K562 (cell line): ENCODE measurements at regions not wholly inside any gene's neighbourhood (a gene's known extent, or its start where the extent isn't known, plus 50 kb on each side); places are given as distances from the start of the nearest gene placed in this dataset.

Experiments used
- ATAC-seq: fragments of 200-7000 bp; cut with Tn5 transposase; 3 replicates; pipeline ENCODE4 v1.9.1; 2020; ENCODE audit warnings: moderate library complexity
- BruUV-seq: library from RNA; stranded (reverse); fragments of 400-500 nt; replicated peaks from 2 replicates; lab custom pipeline; 2021; lab: Mats Ljungman, UMichigan
- CTCF ChIA-PET: fragments of 300-600 bp; formaldehyde crosslinking; extraction: SDS; loops from one replicate; lab custom pipeline; 2021; ENCODE audit warnings: low intra/inter-chr PET ratio; lab: Yijun Ruan, JAX
- POLR2A ChIA-PET: fragments of 300-600, 350-650 bp; sonication (Branson Sonifier 250); formaldehyde crosslinking; extraction: SDS; loops from one replicate; lab custom pipeline; 2021; ENCODE audit warnings: antibody characterized with exemption, inconsistent platforms; lab: Yijun Ruan, JAX
- DNase-seq, 4 experiments: peaks; one replicate each; pipeline versions ENCODE4 v3.0.0 to v3.0.0-alpha.2; 2011 to 2018; ENCODE audit warnings: low spot score in 3 of 4, mixed read lengths in 3 of 4; ENCODE audit errors: extremely low read depth in 1 of 4
- FAIRE-seq: peaks from 2 replicates; lab custom pipeline; 2011; peaks lifted over from hg19 to GRCh38; lab: Jason Lieb, UNC
- H2AFZ ChIP-seq: 2 replicates; pipeline ENCODE4 v1.6.0; 2011; ENCODE audit warnings: low read depth, low read length, control low read depth, inconsistent platforms
- H3K27ac ChIP-seq: fragments of 200-600 bp; 3 replicates; pipeline ENCODE4 v1.8.0; 2011; ENCODE audit warnings: low read depth, mild to moderate bottlenecking, control low read depth, inconsistent platforms, low read length, moderate library complexity, mixed read lengths; ENCODE audit errors: extremely low read depth
- H3K27me3 ChIP-seq, 2 experiments: fragments of 300-600 bp in 1 of 2; 2 replicates in 1 of 2; 3 replicates in 1 of 2; pipeline versions ENCODE4 v1.6.0 to v1.8.0; 2011; ENCODE audit warnings: inconsistent platforms in 2 of 2, low read length in 2 of 2, mild to moderate bottlenecking in 1 of 2, mixed read lengths in 1 of 2, moderate library complexity in 1 of 2; ENCODE audit not compliant: control insufficient read depth in 2 of 2, insufficient read depth in 2 of 2
- H3K36me3 ChIP-seq: fragments of 300-600 bp; 3 replicates; pipeline ENCODE4 v1.8.0; 2011; ENCODE audit warnings: mild to moderate bottlenecking, low read length, inconsistent platforms; ENCODE audit not compliant: control insufficient read depth, insufficient read depth
- H3K4me1 ChIP-seq, 2 experiments: fragments of 200-600 bp in 1 of 2; replicated peaks in 1 of 2; 2 replicates in 1 of 2; 3 replicates in 1 of 2; pipeline versions ENCODE4 v1.5.1 to v1.8.0; 2011; ENCODE audit warnings: inconsistent platforms in 2 of 2, low read length in 2 of 2, mild to moderate bottlenecking in 1 of 2, mixed read lengths in 1 of 2, moderate library complexity in 1 of 2; ENCODE audit not compliant: control insufficient read depth in 2 of 2, insufficient read depth in 2 of 2
- H3K4me2 ChIP-seq: 2 replicates; pipeline ENCODE4 v1.6.1; 2011; ENCODE audit warnings: low read length, control low read depth, inconsistent platforms, mixed read lengths; ENCODE audit not compliant: insufficient read depth
- H3K4me3 ChIP-seq: fragments of 200-600 bp; sonication (generic), shearing (Covaris generic); 2 replicates; pipeline ENCODE4 v1.5.1; 2016; ENCODE audit warnings: control low read depth, inconsistent platforms
- H3K79me2 ChIP-seq: fragments of 200-600 bp; 3 replicates; pipeline ENCODE4 v1.8.0; 2011; ENCODE audit warnings: low read length, inconsistent platforms; ENCODE audit not compliant: control insufficient read depth, insufficient read depth
- H3K9ac ChIP-seq, 2 experiments: 2 replicates each; pipeline versions ENCODE4 v1.6.0 to v1.6.1; 2011; ENCODE audit warnings: low read depth in 2 of 2, low read length in 2 of 2, control low read depth in 1 of 2, inconsistent platforms in 1 of 2, mild to moderate bottlenecking in 1 of 2, mixed read lengths in 1 of 2; ENCODE audit not compliant: insufficient read depth in 1 of 2
- H3K9me1 ChIP-seq: one replicate; pipeline ENCODE4 v1.6.0; 2011; ENCODE audit warnings: inconsistent platforms, mild to moderate bottlenecking, low read length, moderate library complexity; ENCODE audit not compliant: control insufficient read depth, insufficient read depth
- H3K9me3 ChIP-seq: replicated peaks from 2 replicates; pipeline ENCODE4 v1.5.1; 2011; ENCODE audit warnings: low read depth, low read length, inconsistent platforms; ENCODE audit not compliant: control insufficient read depth, insufficient read depth
- H4K20me1 ChIP-seq: replicated peaks from 2 replicates; pipeline ENCODE4 v1.6.1; 2011; ENCODE audit warnings: low read length, inconsistent platforms, mixed read lengths; ENCODE audit not compliant: control insufficient read depth, insufficient read depth
- DPF2 ChIP-seq: fragments of 450-650 bp; IDR thresholded peaks from 2 replicates; pipeline ENCODE4 v1.6.1; 2016
- EP400 ChIP-seq: fragments of 450-650 bp; IDR thresholded peaks from 2 replicates; pipeline ENCODE4 v1.6.1; 2017; ENCODE audit warnings: antibody characterized with exemption, mild to moderate bottlenecking, moderate library complexity
- HEY1 ChIP-seq: fragments of 250-450 bp; sonication (Bioruptor Pico); IDR thresholded peaks from 2 replicates; pipeline ENCODE4 v1.5.0; 2020; ENCODE audit warnings: mild to moderate bottlenecking, moderate library complexity, borderline replicate concordance
- POLR2A ChIP-seq: fragments of 450-650 bp; conservative IDR thresholded peaks from 2 replicates; pipeline ENCODE4 v1.6.1; 2016
- RFX1 ChIP-seq: fragments of 450-650 bp; IDR thresholded peaks from 2 replicates; pipeline ENCODE4 v1.6.1; 2016; ENCODE audit warnings: mild to moderate bottlenecking, moderate library complexity
- RUNX1 ChIP-seq: sonication (generic); IDR thresholded peaks from 2 replicates; pipeline ENCODE4 v1.6.1; 2016; ENCODE audit warnings: antibody characterized with exemption, low read depth
- ZFPM2 ChIP-seq: fragments of 250-450 bp; sonication (Bioruptor Pico); IDR thresholded peaks from 2 replicates; pipeline ENCODE4 v1.5.1; 2022; ENCODE audit warnings: mild to moderate bottlenecking
- ZNF354B ChIP-seq: fragments of 250-450 bp; sonication (Bioruptor Pico); IDR thresholded peaks from 2 replicates; pipeline ENCODE4 v1.4.0; 2020
- ZNF586 ChIP-seq: fragments of 450-650 bp; formaldehyde crosslinking; conservative IDR thresholded peaks from 2 replicates; pipeline ENCODE4 v1.4.0; 2020; ENCODE audit warnings: mild to moderate bottlenecking, moderate library complexity
- WGBS: fragments of 100-300 bp; shearing (Covaris generic); methylation state at CpG from one replicate; pipeline ENCODE4 v1.1.6; 2016; ENCODE audit warnings: low coverage, mixed read lengths; ENCODE audit not compliant: insufficient coverage; ENCODE audit errors: missing lambda C conversion rate; 5-methylcytosine and 5-hydroxymethylcytosine counted together
- in situ Hi-C: fragments of 300-500 bp; cut with MboI; formaldehyde crosslinking; loops from 4 replicates; pipeline ENCODE4 v1.15.0; 2018; ENCODE audit warnings: inconsistent platforms, mixed read lengths
- intact Hi-C: fragments of 100-400 bp; cut with micrococcal nuclease; formaldehyde crosslinking; loops from 2 replicates; pipeline ENCODE4 v1.14.2; 2022
- TF ChIP-seq, protein P1 (sequence below): fragments of 450-650 bp; formaldehyde crosslinking; IDR thresholded peaks from 2 replicates; pipeline ENCODE4 v1.4.0; 2022; ENCODE audit warnings: mild to moderate bottlenecking, moderate library complexity
- TF ChIP-seq, protein P2 (sequence below), 3 experiments: fragments of 200-800 bp in 1 of 3; fragments of 250-450 bp in 1 of 3; fragments of 450-650 bp in 1 of 3; sonication (Bioruptor Pico) in 1 of 3; sonication (Bioruptor generic) in 1 of 3; formaldehyde crosslinking in 1 of 3; IDR thresholded peaks; 2 replicates each; pipeline versions ENCODE4 v1.6.1 to v1.8.0; 2016 to 2022; ENCODE audit warnings: mild to moderate bottlenecking in 2 of 3, missing genetic modification characterization in 2 of 3, missing compliant biosample characterization in 1 of 3, moderate library complexity in 1 of 3
- TF ChIP-seq, protein P3 (sequence below): fragments of 450-650 bp; IDR thresholded peaks from 2 replicates; pipeline ENCODE4 v1.6.1; 2016; ENCODE audit warnings: missing biosample characterization, missing genetic modification characterization

DNA sequence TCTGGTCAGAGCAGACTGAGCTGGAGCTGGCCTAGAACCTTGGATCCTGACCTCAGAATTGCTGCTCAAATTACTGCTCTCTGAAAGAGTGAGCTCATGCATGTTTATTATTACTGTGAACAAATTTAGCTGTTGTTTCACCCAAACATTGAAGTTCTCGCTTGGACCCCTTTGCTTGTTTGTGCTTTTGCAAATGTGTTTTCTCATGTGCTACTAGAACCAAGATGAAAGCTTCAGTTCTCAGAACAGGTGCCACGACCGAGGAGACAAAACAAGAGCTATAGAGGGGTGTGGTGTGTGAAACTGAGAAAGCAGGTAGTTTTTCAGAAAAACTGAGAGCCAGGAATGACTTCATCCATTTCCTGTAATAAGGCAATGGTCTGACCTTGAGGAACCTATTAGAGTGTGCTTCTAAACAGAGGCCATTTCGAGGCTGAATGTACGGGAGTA lies 50.0 kb upstream of the ESR1 start:
- Histone ChIP-seq H2AFZ (no peak overlapping the region), H3K9me1 (no peaks in the 10 kb centered on the region), H4K20me1 (no peaks in the 10 kb centered on the region), H3K9me3 (no peaks in the 10 kb centered on the region), H3K79me2 (no peaks in the 10 kb centered on the region), H3K27ac (no peak overlapping the region), H3K27me3 (peaks cover 0 to 5% of the 10 kb centered on the region in 2 experiments; a peak in 1 of 5 replicates), H3K4me3 (no peak overlapping the region), H3K9ac (no peak overlapping the region), H3K36me3 (no peaks in the 10 kb centered on the region), H3K4me1 (no peaks in the 10 kb centered on the region), H3K4me2 (no peak overlapping the region)
- CTCF ChIA-PET: no interaction called here
- BruUV-seq: no TSS peak
- 4% methylated on average over 5 of the region's 5 CpGs for WGBS
- TF ChIP-seq ZFPM2 (CRISPR knock-in tag) (no peak), HEY1 (no peak), ZNF586 (CRISPR knock-in tag) (no peak), DPF2 (no peak), ZNF354B (CRISPR knock-in tag) (no peak), RFX1 (no peak), POLR2A (no peak), RUNX1 (no peak), EP400 (no peak)
- TF ChIP-seq, protein P1, sequence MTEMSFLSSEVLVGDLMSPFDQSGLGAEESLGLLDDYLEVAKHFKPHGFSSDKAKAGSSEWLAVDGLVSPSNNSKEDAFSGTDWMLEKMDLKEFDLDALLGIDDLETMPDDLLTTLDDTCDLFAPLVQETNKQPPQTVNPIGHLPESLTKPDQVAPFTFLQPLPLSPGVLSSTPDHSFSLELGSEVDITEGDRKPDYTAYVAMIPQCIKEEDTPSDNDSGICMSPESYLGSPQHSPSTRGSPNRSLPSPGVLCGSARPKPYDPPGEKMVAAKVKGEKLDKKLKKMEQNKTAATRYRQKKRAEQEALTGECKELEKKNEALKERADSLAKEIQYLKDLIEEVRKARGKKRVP: no peak
- TF ChIP-seq, protein P2, sequence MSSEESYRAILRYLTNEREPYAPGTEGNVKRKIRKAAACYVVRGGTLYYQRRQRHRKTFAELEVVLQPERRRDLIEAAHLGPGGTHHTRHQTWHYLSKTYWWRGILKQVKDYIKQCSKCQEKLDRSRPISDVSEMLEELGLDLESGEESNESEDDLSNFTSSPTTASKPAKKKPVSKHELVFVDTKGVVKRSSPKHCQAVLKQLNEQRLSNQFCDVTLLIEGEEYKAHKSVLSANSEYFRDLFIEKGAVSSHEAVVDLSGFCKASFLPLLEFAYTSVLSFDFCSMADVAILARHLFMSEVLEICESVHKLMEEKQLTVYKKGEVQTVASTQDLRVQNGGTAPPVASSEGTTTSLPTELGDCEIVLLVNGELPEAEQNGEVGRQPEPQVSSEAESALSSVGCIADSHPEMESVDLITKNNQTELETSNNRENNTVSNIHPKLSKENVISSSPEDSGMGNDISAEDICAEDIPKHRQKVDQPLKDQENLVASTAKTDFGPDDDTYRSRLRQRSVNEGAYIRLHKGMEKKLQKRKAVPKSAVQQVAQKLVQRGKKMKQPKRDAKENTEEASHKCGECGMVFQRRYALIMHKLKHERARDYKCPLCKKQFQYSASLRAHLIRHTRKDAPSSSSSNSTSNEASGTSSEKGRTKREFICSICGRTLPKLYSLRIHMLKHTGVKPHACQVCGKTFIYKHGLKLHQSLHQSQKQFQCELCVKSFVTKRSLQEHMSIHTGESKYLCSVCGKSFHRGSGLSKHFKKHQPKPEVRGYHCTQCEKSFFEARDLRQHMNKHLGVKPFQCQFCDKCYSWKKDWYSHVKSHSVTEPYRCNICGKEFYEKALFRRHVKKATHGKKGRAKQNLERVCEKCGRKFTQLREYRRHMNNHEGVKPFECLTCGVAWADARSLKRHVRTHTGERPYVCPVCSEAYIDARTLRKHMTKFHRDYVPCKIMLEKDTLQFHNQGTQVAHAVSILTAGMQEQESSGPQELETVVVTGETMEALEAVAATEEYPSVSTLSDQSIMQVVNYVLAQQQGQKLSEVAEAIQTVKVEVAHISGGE (CRISPR knock-in tag; IDR thresholded peaks at IDR 0.05): no peak
- TF ChIP-seq, protein P3, sequence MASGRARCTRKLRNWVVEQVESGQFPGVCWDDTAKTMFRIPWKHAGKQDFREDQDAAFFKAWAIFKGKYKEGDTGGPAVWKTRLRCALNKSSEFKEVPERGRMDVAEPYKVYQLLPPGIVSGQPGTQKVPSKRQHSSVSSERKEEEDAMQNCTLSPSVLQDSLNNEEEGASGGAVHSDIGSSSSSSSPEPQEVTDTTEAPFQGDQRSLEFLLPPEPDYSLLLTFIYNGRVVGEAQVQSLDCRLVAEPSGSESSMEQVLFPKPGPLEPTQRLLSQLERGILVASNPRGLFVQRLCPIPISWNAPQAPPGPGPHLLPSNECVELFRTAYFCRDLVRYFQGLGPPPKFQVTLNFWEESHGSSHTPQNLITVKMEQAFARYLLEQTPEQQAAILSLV (tag): no peak
- intact Hi-C loops: no loop called here
- no peak for FAIRE-seq
- in situ Hi-C loops: no loop called here
- no peak for DNase-seq
- POLR2A ChIA-PET: interaction anchor here (1.0 kb wide), 1 partner anchor 95 kb away, joined by 3 read pairs; no protein-coding TSS in a partner anchor
- no peak for ATAC-seq
